Endothelial cell (in vitro differentiated cells): ENCODE measurements at regions not wholly inside any gene's neighbourhood (a gene's known extent, or its start where the extent isn't known, plus 50 kb on each side); places are given as distances from the start of the nearest gene placed in this dataset.

Experiments used
- DNase-seq: peaks from one replicate; pipeline ENCODE4 v3.0.0; 2021; ENCODE audit warnings: low spot score
- H3K27ac Mint-ChIP-seq: one replicate; pipeline ENCODE4 v1.8.0; 2021; ENCODE audit warnings: mixed read lengths, inconsistent platforms; ENCODE audit not compliant: unreplicated experiment
- H3K27me3 Mint-ChIP-seq: one replicate; pipeline ENCODE4 v1.8.0; 2021; ENCODE audit warnings: mild to moderate bottlenecking, moderate library complexity, mixed read lengths, inconsistent platforms; ENCODE audit not compliant: unreplicated experiment
- H3K36me3 Mint-ChIP-seq: one replicate; pipeline ENCODE4 v1.8.0; 2021; ENCODE audit warnings: mild to moderate bottlenecking, low read depth, mixed read lengths, inconsistent platforms; ENCODE audit not compliant: unreplicated experiment
- H3K4me1 Mint-ChIP-seq: one replicate; pipeline ENCODE4 v1.8.0; 2021; ENCODE audit warnings: mild to moderate bottlenecking, mixed read lengths, inconsistent platforms; ENCODE audit not compliant: unreplicated experiment
- H3K4me3 Mint-ChIP-seq: one replicate; pipeline ENCODE4 v1.8.0; 2021; ENCODE audit warnings: mild to moderate bottlenecking, mixed read lengths, inconsistent platforms; ENCODE audit not compliant: unreplicated experiment
- H3K9me3 Mint-ChIP-seq: one replicate; pipeline ENCODE4 v1.8.0; 2021; ENCODE audit warnings: mixed read lengths, inconsistent platforms; ENCODE audit not compliant: unreplicated experiment
- CTCF ChIP-seq: fragments of 200-600 bp; sonication (generic); IDR thresholded peaks from one replicate; pipeline ENCODE4 v1.5.0; 2021; ENCODE audit warnings: antibody characterized with exemption; ENCODE audit not compliant: unreplicated experiment

DNA sequence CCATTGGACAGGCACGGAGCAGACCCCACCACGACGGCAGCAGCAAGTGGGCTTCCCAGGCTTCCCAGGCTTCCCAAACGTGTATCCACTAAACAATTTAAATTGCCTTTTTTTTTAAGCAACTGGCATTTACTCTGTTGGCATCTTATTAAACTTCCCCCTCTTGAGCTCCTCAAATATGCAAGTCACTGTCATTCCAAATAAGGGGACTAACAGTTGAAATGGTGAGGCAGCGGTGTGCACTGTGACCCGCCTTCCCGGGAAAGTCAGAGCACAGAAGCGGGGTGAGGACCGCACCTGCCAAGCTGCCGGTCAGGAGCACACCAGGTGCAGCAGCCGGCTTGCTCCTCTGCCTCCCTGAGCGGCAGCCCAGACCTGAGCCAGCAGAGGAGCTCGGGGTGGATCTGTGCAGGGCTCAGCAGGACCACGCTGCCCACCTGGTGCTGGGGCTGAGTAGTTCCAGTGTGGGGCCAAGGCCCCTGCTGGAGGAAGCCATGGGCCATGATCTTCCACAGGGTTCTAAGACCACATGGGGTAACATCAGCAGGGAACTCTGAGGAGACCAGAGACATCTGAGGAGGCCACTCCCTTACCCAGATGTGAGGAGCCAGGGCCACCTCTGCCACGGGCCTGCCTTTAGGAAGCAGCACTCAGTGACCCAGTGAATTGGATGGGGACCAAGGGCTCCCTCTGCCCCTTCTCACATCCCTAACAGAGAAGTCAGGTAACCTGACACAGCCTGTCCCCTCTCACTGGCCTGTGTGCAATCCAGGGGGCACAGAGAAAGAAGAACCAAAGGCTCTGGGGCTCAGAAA is 245.4 kb downstream of the NPHP4 start:
- no peak overlapping the region for H3K27ac Mint-ChIP-seq
- no peak for DNase-seq
- H3K9me3 Mint-ChIP-seq: peaks cover 5% of the 10 kb centered on the region
- TF ChIP-seq CTCF: no peak
- peaks cover 29% of the 10 kb centered on the region for H3K4me1 Mint-ChIP-seq
- H3K36me3 Mint-ChIP-seq: no peaks in the 10 kb centered on the region
- peaks cover 16% of the 10 kb centered on the region for H3K27me3 Mint-ChIP-seq
- no peak overlapping the region for H3K4me3 Mint-ChIP-seq

- Mint-ChIP-seq H3K4me1 (peaks cover 22% of the 10 kb centered on the region), H3K9me3 (peaks cover 5% of the 10 kb centered on the region), H3K27me3 (peaks cover 12% of the 10 kb centered on the region), H3K27ac (no peak overlapping the region), H3K4me3 (no peak overlapping the region), H3K36me3 (no peaks in the 10 kb centered on the region)
- DNase-seq: peak; percentile 87
- TF ChIP-seq CTCF: peak; percentile 99
Measured at GRCh38 chr1:5745800-5746610, 246.2 kb downstream of the NPHP4 start.

DNA sequence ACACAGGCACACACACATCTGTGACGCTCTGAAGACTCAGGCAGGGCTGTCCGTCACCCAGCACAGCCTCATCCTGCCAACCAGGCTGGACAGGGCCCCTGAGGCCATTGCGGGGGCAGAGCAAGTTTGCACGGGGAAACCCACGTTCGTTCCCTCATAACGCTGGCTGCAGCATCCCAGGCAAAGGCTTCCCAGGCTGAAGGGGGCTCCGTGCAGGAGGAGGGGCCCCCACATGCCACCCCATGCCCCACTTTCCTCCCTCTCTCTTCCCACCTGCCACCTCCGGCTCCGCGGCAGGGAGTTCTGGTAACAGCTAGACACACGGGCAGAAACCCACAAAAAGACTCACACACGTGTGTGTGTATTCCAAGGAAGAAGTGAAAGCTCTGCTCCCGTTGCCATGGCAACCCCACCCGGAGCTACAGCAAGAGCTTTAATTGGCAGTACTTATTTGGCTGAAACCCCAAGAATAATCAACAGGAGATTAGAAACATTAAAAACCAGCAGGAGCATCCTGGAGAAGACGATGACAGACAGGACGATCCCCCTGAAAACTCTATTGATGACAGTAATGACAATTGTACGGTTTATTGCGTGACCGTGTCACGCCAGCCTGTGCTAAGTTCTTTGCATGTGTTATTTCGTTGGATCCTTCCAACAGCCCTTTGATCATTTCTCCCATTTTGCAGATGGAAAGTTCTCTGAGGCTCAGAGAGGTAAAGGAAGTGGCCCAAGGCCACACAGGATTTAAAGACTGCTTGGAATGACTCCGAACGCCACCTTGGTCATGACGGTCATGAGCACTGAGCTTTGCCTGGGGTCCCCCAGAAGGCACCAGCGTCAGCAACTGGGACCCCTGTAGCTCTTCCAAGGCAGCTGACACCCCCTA is 247.1 kb downstream of the NPHP4 start:
- Mint-ChIP-seq H3K4me3 (no peak overlapping the region), H3K4me1 (peaks cover 14% of the 10 kb centered on the region), H3K27ac (no peak overlapping the region), H3K27me3 (peaks cover 12% of the 10 kb centered on the region), H3K36me3 (no peaks in the 10 kb centered on the region), H3K9me3 (peaks cover 5% of the 10 kb centered on the region)
- TF ChIP-seq CTCF: no peak
- no peak for DNase-seq

GRCh38 chr1:5744341-5744740 is 247.9 kb downstream of the NPHP4 start:
- H3K9me3 Mint-ChIP-seq: peaks cover 5% of the 10 kb centered on the region
- no peaks in the 10 kb centered on the region for H3K36me3 Mint-ChIP-seq
- H3K27ac Mint-ChIP-seq: no peak overlapping the region
- H3K4me3 Mint-ChIP-seq: no peak overlapping the region
- H3K4me1 Mint-ChIP-seq: peaks cover 6% of the 10 kb centered on the region
- no peak for DNase-seq
- peaks cover 8% of the 10 kb centered on the region for H3K27me3 Mint-ChIP-seq
- TF ChIP-seq CTCF: no peak
